Fibroblast of the aortic adventitia (primary cell): ENCODE measurements at regions not wholly inside any gene's neighbourhood (a gene's known extent, or its start where the extent isn't known, plus 50 kb on each side); places are given as distances from the start of the nearest gene placed in this dataset.

Source experiments
- DNase-seq: peaks from one replicate; pipeline ENCODE4 v3.0.0-alpha.2; 2010; ENCODE audit warnings: low read depth
- H3K4me3 ChIP-seq: 2 replicates; pipeline ENCODE4 v1.5.1; 2011; ENCODE audit warnings: low read depth, mild to moderate bottlenecking, control low read depth, low read length, moderate library complexity
- TF ChIP-seq, protein P1 (sequence below): IDR thresholded peaks from 2 replicates; pipeline ENCODE4 v1.5.1; 2011; ENCODE audit warnings: mild to moderate bottlenecking, low read length, control low read depth, inconsistent platforms; ENCODE audit not compliant: insufficient read depth

DNA sequence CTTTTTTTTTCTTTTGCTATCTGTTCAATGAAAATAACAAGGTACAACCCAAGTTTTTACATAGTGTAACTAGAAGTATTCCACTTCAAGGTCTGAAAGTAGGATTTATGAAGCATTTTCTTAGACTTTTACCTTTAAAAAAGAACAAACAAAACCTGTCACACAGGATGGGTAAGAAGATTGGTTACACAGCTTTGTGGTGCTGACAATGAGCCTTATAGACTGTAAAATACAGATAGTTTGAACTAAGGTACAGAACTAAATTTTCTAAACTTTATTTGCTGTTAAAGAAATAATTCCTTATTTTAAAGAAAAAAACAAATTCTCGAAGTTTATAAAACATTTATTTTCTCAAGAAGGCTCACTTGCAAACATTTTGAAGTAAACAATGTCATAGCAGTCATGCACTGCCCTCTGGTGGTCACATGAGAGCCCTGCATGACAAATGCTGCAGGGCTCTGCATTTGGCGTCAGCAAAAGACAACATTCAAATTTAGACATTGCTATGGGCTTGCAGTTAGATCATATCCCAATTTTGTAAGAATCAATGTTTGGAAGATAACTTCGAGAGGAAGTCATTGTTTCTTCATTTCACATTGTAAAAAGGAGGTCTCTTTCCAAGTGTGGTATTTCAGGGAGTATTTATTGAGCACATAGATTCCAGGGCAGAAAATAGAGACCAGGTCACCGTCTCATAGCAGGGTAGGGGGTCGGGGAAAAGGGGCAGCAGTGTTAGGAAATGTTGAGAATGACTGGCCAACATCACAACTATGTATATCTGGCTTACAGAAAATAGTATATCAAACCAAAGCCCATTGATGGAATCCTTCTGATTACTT, 115.3 kb upstream of the FMN2 start:
- TF ChIP-seq, protein P1, sequence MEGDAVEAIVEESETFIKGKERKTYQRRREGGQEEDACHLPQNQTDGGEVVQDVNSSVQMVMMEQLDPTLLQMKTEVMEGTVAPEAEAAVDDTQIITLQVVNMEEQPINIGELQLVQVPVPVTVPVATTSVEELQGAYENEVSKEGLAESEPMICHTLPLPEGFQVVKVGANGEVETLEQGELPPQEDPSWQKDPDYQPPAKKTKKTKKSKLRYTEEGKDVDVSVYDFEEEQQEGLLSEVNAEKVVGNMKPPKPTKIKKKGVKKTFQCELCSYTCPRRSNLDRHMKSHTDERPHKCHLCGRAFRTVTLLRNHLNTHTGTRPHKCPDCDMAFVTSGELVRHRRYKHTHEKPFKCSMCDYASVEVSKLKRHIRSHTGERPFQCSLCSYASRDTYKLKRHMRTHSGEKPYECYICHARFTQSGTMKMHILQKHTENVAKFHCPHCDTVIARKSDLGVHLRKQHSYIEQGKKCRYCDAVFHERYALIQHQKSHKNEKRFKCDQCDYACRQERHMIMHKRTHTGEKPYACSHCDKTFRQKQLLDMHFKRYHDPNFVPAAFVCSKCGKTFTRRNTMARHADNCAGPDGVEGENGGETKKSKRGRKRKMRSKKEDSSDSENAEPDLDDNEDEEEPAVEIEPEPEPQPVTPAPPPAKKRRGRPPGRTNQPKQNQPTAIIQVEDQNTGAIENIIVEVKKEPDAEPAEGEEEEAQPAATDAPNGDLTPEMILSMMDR = peak; percentile 98
- peak; percentile 69 for DNase-seq

DNA sequence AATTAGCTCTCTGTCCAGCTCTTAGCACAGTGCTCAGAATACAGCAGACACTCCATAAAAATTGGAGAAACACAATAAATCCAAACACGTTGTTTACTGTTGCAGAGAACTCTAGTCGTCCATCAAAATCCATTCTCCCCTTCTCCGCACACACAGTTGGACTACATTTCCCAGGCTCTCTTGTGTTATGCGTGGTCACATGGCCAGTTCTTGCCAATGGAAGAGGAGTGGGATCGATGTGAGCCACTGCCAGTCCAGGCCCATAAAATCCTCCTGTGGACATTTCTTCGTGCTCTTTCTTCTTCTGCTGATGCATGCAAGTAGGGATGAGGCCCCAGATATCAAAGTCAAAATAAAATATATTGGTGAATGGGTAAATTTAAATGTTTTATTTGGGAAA, 114.3 kb upstream of the FMN2 start:
- no peak overlapping the region for H3K4me3 ChIP-seq
- no peak for DNase-seq
- TF ChIP-seq, protein P1 = no peak

More for the DNA sequence above, 115.3 kb upstream of the FMN2 start:
- H3K4me3 ChIP-seq = no peak overlapping the region

DNA sequence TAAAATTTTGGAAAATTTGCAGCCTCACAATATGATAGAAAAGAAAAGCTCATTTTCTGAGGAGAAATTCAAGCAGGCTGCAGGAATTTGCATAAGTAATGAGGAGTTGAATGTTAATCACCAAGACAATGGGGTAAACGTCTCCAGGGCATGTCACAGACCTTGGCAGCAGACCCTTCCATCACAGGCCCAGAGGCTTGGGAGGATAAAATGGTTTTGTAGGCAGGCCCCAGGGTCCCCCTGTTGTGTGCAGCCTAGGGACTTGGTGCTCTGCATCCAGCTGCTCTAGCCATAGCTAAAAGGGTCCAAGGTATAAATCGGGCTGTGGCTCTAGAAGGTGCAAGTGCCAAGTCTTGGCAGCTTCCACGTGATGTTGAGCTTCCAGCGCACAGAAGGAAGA, 112.2 kb upstream of the FMN2 start:
- no peak overlapping the region for H3K4me3 ChIP-seq
- TF ChIP-seq, protein P1 = no peak
- no peak for DNase-seq

DNA sequence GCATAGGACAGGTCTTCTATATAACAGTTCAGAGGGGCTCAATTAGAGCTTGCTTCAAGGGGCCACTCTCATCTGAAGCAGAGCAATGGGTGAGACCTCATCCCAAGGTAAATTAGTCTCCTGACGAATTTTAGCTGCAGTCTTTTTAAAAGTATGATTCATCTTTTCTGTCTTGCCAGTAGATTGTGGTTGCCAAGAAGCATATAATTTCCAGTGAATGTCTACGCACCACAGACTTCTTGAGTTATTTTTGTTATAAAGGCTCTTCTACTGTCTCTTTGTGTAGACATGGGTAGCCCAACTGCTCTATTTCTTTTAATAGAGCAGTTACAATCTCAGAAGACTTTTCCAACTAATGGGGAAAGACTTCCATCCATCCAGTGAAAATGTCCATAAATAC, 108.9 kb upstream of the FMN2 start:
- H3K4me3 ChIP-seq = no peak overlapping the region
- TF ChIP-seq, protein P1 = no peak
- DNase-seq = peak; percentile 14

DNA sequence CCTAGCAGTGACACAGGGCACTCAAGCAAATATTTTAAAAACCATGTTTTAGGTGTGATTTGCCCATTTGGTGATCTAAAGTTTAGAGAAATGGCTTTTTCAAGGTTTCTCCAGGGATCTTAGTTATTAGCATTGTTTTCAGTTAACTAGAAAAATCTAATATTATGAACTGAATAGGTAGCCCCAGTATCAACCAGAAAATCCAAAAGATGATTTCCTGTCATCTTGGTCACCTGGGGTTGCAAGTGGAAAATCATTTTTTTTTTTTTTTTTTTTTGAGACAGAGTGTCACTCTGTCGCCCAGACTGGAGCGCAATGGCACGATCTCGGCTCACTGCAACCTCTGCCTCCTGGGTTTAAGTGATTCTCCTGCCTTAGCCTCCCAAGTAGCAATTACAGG, 106.6 kb upstream of the FMN2 start:
- no peak for DNase-seq
- TF ChIP-seq, protein P1 = no peak

DNA sequence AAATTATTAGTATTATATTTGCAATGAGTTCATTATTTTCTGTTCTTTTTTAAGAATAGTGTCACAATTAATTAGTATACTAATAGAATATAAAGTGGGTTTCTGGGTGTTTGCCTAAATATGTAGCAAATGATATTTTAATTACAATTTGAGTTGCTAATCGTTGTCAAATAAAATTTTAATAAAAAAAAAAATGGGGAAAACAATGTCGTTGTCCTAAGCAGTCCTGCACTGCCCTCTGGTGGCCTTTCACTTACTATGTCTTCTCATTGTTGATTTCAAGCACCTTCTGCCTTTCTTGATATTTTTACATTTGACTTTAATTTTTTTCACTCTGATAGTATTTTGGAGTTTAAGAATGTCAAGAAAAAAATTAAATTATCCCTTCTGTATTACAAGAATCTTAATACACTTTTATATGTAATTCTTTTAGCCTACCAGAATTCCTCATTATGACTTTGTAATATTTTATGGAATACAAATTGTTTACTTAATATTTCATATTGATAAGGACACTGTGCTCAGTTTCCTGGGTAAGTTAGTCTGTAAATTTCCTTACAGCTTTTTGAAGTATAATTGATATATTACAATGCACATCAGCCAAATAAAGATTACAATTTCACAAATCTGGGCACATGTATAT, 104.5 kb upstream of the FMN2 start:
- H3K4me3 ChIP-seq = no peak overlapping the region
- peak; percentile 72 for DNase-seq
- TF ChIP-seq, protein P1 = peak; percentile 71

More for the DNA sequence above, 106.6 kb upstream of the FMN2 start:
- H3K4me3 ChIP-seq = no peak overlapping the region
